Panc1 (cell line): ENCODE measurements at regions not wholly inside any gene's neighbourhood (a gene's known extent, or its start where the extent isn't known, plus 50 kb on each side); places are given as distances from the start of the nearest gene placed in this dataset.

Experiments used
- ATAC-seq: fragments of 200-7000 bp; cut with Tn5 transposase; 2 replicates; pipeline ENCODE4 v1.9.1; 2020; ENCODE audit warnings: mild to moderate bottlenecking, moderate library complexity
- BruUV-seq: library from RNA; stranded (reverse); fragments of 400-500 nt; replicated peaks from 2 replicates; lab custom pipeline; 2021; lab: Mats Ljungman, UMichigan
- CTCF ChIA-PET: fragments of 300-600 bp; sonication (Branson Sonifier 250); formaldehyde crosslinking; loops from one replicate; lab custom pipeline; 2022; ENCODE audit warnings: antibody characterized with exemption; lab: Charles Lee
- POLR2A ChIA-PET: fragments of 300-600 bp; sonication (Branson Sonifier 250); formaldehyde crosslinking; loops from one replicate; lab custom pipeline; 2022; ENCODE audit warnings: antibody characterized with exemption; lab: Charles Lee
- DNase-seq: peaks from one replicate; pipeline ENCODE4 v3.0.0-alpha.2; 2010; ENCODE audit warnings: low read depth, low spot score
- H3K27ac ChIP-seq: 2 replicates; pipeline ENCODE4 v1.5.1; 2011; ENCODE audit warnings: mild to moderate bottlenecking, low read length, inconsistent platforms
- H3K27me3 ChIP-seq: fragments of 200-500 bp; sonication (Bioruptor generic); 2 replicates; pipeline ENCODE4 v1.6.0; 2014; ENCODE audit warnings: low read length, inconsistent platforms; ENCODE audit not compliant: control insufficient read depth, insufficient read depth
- H3K36me3 ChIP-seq: fragments of 200-500 bp; sonication (Bioruptor generic); 2 replicates; pipeline ENCODE4 v1.5.1; 2014; ENCODE audit warnings: inconsistent platforms, mild to moderate bottlenecking, low read length, moderate library complexity; ENCODE audit not compliant: control insufficient read depth, insufficient read depth
- H3K4me1 ChIP-seq: 2 replicates; pipeline ENCODE4 v1.5.1; 2011; ENCODE audit warnings: inconsistent platforms, mild to moderate bottlenecking, low read length, moderate library complexity; ENCODE audit not compliant: control insufficient read depth, insufficient read depth
- H3K4me3 ChIP-seq, 2 experiments: 2 replicates each; pipeline ENCODE4 v1.5.1; 2011 to 2012; ENCODE audit warnings: low read depth in 2 of 2, low read length in 2 of 2, mild to moderate bottlenecking in 2 of 2, inconsistent platforms in 1 of 2, moderate library complexity in 1 of 2
- H3K9me3 ChIP-seq: fragments of 200-500 bp; sonication (Bioruptor generic); 2 replicates; pipeline ENCODE4 v1.5.1; 2014; ENCODE audit warnings: low read depth, mild to moderate bottlenecking, inconsistent platforms, low read length, moderate library complexity; ENCODE audit not compliant: control insufficient read depth, insufficient read depth
- CTCF ChIP-seq: fragments of 450-650 bp; IDR thresholded peaks from 2 replicates; pipeline ENCODE4 v1.5.1; 2017; ENCODE audit warnings: mild to moderate bottlenecking
- POLR2AphosphoS5 ChIP-seq: IDR thresholded peaks from 2 replicates; pipeline ENCODE4 v1.6.1; 2012; ENCODE audit warnings: mild to moderate bottlenecking, low read depth, low read length, moderate library complexity
- REST ChIP-seq, 2 experiments: IDR thresholded peaks; 2 replicates each; pipeline ENCODE4 v1.6.1; 2011 to 2012; ENCODE audit warnings: low read depth in 2 of 2, control low read depth in 1 of 2, low read length in 1 of 2, mild to moderate bottlenecking in 1 of 2, moderate library complexity in 1 of 2; ENCODE audit not compliant: insufficient read depth in 1 of 2
- SIN3A ChIP-seq: IDR thresholded peaks from 2 replicates; pipeline ENCODE4 v1.6.1; 2012; ENCODE audit warnings: low read depth, mild to moderate bottlenecking, low read length, moderate library complexity, borderline replicate concordance; ENCODE audit not compliant: insufficient read depth
- TCF7L2 ChIP-seq: IDR thresholded peaks from 2 replicates; pipeline ENCODE4 v1.6.1; 2011; ENCODE audit warnings: mild to moderate bottlenecking, low read depth, low read length, inconsistent platforms
- in situ Hi-C: cut with HindIII; loops from 2 replicates; pipeline ENCODE4 v1.10.0; 2016; ENCODE audit warnings: low sequenced_read_pairs, low pct_unique_long_range_greater_than_20kb
- intact Hi-C: fragments of 100-400 bp; cut with micrococcal nuclease; formaldehyde crosslinking; loops from one replicate; pipeline ENCODE4 v1.10.0; 2022; ENCODE audit not compliant: unreplicated experiment

- in situ Hi-C loops: no loop called here
- DNase-seq (no peak), ATAC-seq (no peak)
- intact Hi-C loops: no loop called here
- POLR2A ChIA-PET: no interaction called here
- Histone ChIP-seq H3K27ac (no peak overlapping the region), H3K4me3 (no peak overlapping the region), H3K27me3 (no peaks in the 10 kb centered on the region), H3K4me1 (no peaks in the 10 kb centered on the region), H3K36me3 (no peaks in the 10 kb centered on the region), H3K9me3 (no peaks in the 10 kb centered on the region)
- CTCF ChIA-PET: interaction anchor here (0.6 kb wide), 1 partner anchor 328 kb away, joined by 3 read pairs; no protein-coding TSS in a partner anchor
- TF ChIP-seq SIN3A (no peak), TCF7L2 (no peak), CTCF (no peak), POLR2AphosphoS5 (no peak), REST (IDR thresholded peaks at IDR 0.05; ENCODE audit: insufficient read depth in 1 of 2, low read depth in 2 of 2, low read length in 1 of 2) (no peak)
- no TSS peak for BruUV-seq
Measured at GRCh38 chr5:159788835-159789331, 127.4 kb upstream of the ADRA1B start.

- H3K4me1 ChIP-seq: no peaks in the 10 kb centered on the region
- intact Hi-C loops: no loop called here
- in situ Hi-C loops: no loop called here
- no peak for ATAC-seq
- TF ChIP-seq CTCF (no peak), POLR2AphosphoS5 (no peak), SIN3A (no peak), REST (IDR thresholded peaks at IDR 0.05; ENCODE audit: insufficient read depth in 1 of 2, low read depth in 2 of 2, low read length in 1 of 2) (no peak), TCF7L2 (no peak)
- no TSS peak for BruUV-seq
- H3K4me3 ChIP-seq: no peak overlapping the region
- H3K9me3 ChIP-seq: no peaks in the 10 kb centered on the region
- H3K27me3 ChIP-seq: no peaks in the 10 kb centered on the region
- H3K36me3 ChIP-seq: no peaks in the 10 kb centered on the region
- H3K27ac ChIP-seq: no peak overlapping the region
- DNase-seq: no peak
- ChIA-PET POLR2A (no interaction called here), CTCF (no interaction called here)
Measured at GRCh38 chr5:159792180-159792579, 124.1 kb upstream of the ADRA1B start.
